ENCODE measurements at regions not wholly inside any gene's neighbourhood (a gene's known extent, or its start where the extent isn't known, plus 50 kb on each side); places are given as distances from the start of the nearest gene placed in this dataset.

GRCh38 chr5:2214910-2215590 is 332.3 kb upstream of the IRX4 start:
- TF ChIP-seq CTCF (IDR thresholded peaks at IDR 0.05 in 2 of 3, conservative IDR thresholded peaks at IDR 0.05 in 1 of 3; ENCODE audit: borderline replicate concordance in 1 of 3, insufficient read depth in 1 of 3, low read depth in 2 of 3, low read length in 2 of 3) (no peak), POLR2AphosphoS5 (IDR thresholded peaks at IDR 0.05; ENCODE audit: low read depth, low read length) (no peak), REST (IDR thresholded peaks at IDR 0.05; ENCODE audit: low read depth) (no peak), POLR2A (IDR thresholded peaks at IDR 0.05; ENCODE audit: borderline replicate concordance, extremely low read depth, insufficient read depth, insufficient read length) (no peak)

Data from HCT116 (cell line).